GM11168 (cell line): ENCODE measurements at regions not wholly inside any gene's neighbourhood (a gene's known extent, or its start where the extent isn't known, plus 50 kb on each side); places are given as distances from the start of the nearest gene placed in this dataset.

Source experiments
- in situ Hi-C: fragments of 300-500 bp; cut with MboI; formaldehyde crosslinking; loops from one replicate; pipeline ENCODE4 v1.12.0; 2022; ENCODE audit warnings: low sequenced_read_pairs; ENCODE audit not compliant: unreplicated experiment

GRCh38 chr5:54829676-54830535 lies 155.5 kb downstream of the ESM1 start:
- in situ Hi-C loops, result loop anchor here (10.0 kb wide), 1 partner anchor 305 kb away; no protein-coding TSS in a partner anchor

- in situ Hi-C loops, result no loop called here
These were observed 156.3 kb downstream of the ESM1 start for GRCh38 chr5:54829102-54829501.

- in situ Hi-C loops, result no loop called here
These were observed 157.2 kb downstream of the ESM1 start for GRCh38 chr5:54828151-54828550.

GRCh38 chr5:54825005-54825404 lies 160.4 kb downstream of the ESM1 start:
- in situ Hi-C loops, result no loop called here

- in situ Hi-C loops, result no loop called here
These were observed 162.4 kb downstream of the ESM1 start for GRCh38 chr5:54823006-54823405.

- in situ Hi-C loops, result no loop called here
These were observed 163.1 kb downstream of the ESM1 start for GRCh38 chr5:54822324-54822687.

GRCh38 chr5:54821445-54822323 lies 163.7 kb downstream of the ESM1 start:
- in situ Hi-C loops, result no loop called here

- in situ Hi-C loops, result no loop called here
These were observed 164.9 kb downstream of the ESM1 start for GRCh38 chr5:54820346-54821134.

- in situ Hi-C loops, result no loop called here
These were observed 178.0 kb downstream of the ESM1 start for GRCh38 chr5:54807421-54807820.

- in situ Hi-C loops, result no loop called here
These were observed 180.9 kb downstream of the ESM1 start for GRCh38 chr5:54804521-54804920.

- in situ Hi-C loops, result no loop called here
These were observed 181.3 kb downstream of the ESM1 start for GRCh38 chr5:54804086-54804485.

GRCh38 chr5:54803471-54804011 lies 181.9 kb downstream of the ESM1 start:
- in situ Hi-C loops, result no loop called here

GRCh38 chr5:54799645-54800044 lies 185.7 kb downstream of the ESM1 start:
- in situ Hi-C loops, result no loop called here

- in situ Hi-C loops, result no loop called here
These were observed 189.6 kb downstream of the ESM1 start for GRCh38 chr5:54795777-54796176.

- in situ Hi-C loops, result no loop called here
These were observed 190.1 kb downstream of the ESM1 start for GRCh38 chr5:54795284-54795683.

- in situ Hi-C loops, result no loop called here
These were observed 191.0 kb downstream of the ESM1 start for GRCh38 chr5:54794135-54794975.

GRCh38 chr5:54793468-54794134 lies 191.8 kb downstream of the ESM1 start:
- in situ Hi-C loops, result no loop called here

GRCh38 chr5:54792611-54793404 lies 192.6 kb downstream of the ESM1 start:
- in situ Hi-C loops, result no loop called here
